H1 (cell line): ENCODE measurements at regions not wholly inside any gene's neighbourhood (a gene's known extent, or its start where the extent isn't known, plus 50 kb on each side); places are given as distances from the start of the nearest gene placed in this dataset.

Experiments
- CTCF ChIA-PET: fragments of 300-600 bp; sonication (Branson Sonifier 250); formaldehyde crosslinking; loops from one replicate; lab custom pipeline; 2021; ENCODE audit not compliant: partially characterized antibody; lab: Charles Lee
- POLR2A ChIA-PET: fragments of 300-600 bp; sonication (Branson Sonifier 250); formaldehyde crosslinking; loops from one replicate; lab custom pipeline; 2021; ENCODE audit warnings: inconsistent platforms; ENCODE audit not compliant: partially characterized antibody; lab: Charles Lee
- DNase-seq, 2 experiments: peaks; one replicate each; pipeline versions ENCODE4 v3.0.0 to v3.0.0-alpha.2; 2010 to 2022; ENCODE audit warnings: low spot score in 2 of 2, low read depth in 1 of 2, mixed read lengths in 1 of 2
- FAIRE-seq: peaks from 2 replicates; lab custom pipeline; 2011; peaks lifted over from hg19 to GRCh38; lab: Jason Lieb, UNC
- H2AFZ ChIP-seq: 2 replicates; pipeline ENCODE4 v1.8.1; 2012; ENCODE audit warnings: low read length, inconsistent platforms
- H2AK5ac ChIP-seq: 2 replicates; pipeline ENCODE4 v1.6.1; 2013; ENCODE audit warnings: low read depth, low read length
- H2BK120ac ChIP-seq: replicated peaks from 2 replicates; pipeline ENCODE3; 2013; ENCODE audit warnings: low read depth, low read length, inconsistent platforms
- H2BK12ac ChIP-seq: 2 replicates; pipeline ENCODE4 v1.6.1; 2013; ENCODE audit warnings: low read depth, low read length
- H2BK15ac ChIP-seq: 2 replicates; pipeline ENCODE4 v1.6.1; 2013; ENCODE audit warnings: low read length
- H2BK20ac ChIP-seq: 2 replicates; pipeline ENCODE4 v1.6.1; 2013; ENCODE audit warnings: low read length
- H2BK5ac ChIP-seq: 2 replicates; pipeline ENCODE4 v1.6.1; 2013; ENCODE audit warnings: low read depth, low read length
- H3K14ac ChIP-seq: 2 replicates; pipeline ENCODE4 v1.6.1; 2013; ENCODE audit warnings: inconsistent platforms; ENCODE audit not compliant: insufficient read length
- H3K18ac ChIP-seq: 2 replicates; pipeline ENCODE4 v1.6.1; 2013; ENCODE audit warnings: low read length; ENCODE audit errors: extremely low read depth
- H3K23ac ChIP-seq: 2 replicates; pipeline ENCODE4 v1.6.1; 2013; ENCODE audit warnings: inconsistent platforms; ENCODE audit not compliant: insufficient read length
- H3K23me2 ChIP-seq: 2 replicates; pipeline ENCODE4 v1.6.1; 2013; ENCODE audit warnings: low read depth, low read length
- H3K27ac ChIP-seq: 2 replicates; pipeline ENCODE4 v1.6.1; 2011; ENCODE audit warnings: low read depth, low read length, inconsistent platforms
- H3K27me3 ChIP-seq, 4 experiments: replicated peaks in 1 of 4; 1 replicate in 1 of 4; 2 replicates in 3 of 4; pipeline versions ENCODE4 v1.6.1 to v1.8.1; 2011 to 2013; ENCODE audit warnings: low read length in 3 of 4, mild to moderate bottlenecking in 3 of 4, inconsistent platforms in 2 of 4, mixed read lengths in 2 of 4, moderate library complexity in 1 of 4; ENCODE audit not compliant: control insufficient read depth in 3 of 4, insufficient read depth in 3 of 4; ENCODE audit errors: extremely low read depth in 1 of 4
- H3K36me3 ChIP-seq, 4 experiments: 2 replicates each; pipeline versions ENCODE4 v1.6.1 to v1.8.1; 2011 to 2013; ENCODE audit warnings: mild to moderate bottlenecking in 4 of 4, low read length in 3 of 4, moderate library complexity in 2 of 4, control low read depth in 1 of 4, inconsistent platforms in 1 of 4; ENCODE audit not compliant: insufficient read depth in 4 of 4, control insufficient read depth in 2 of 4
- H3K4ac ChIP-seq: replicated peaks from 2 replicates; pipeline ENCODE3; 2013; ENCODE audit warnings: low read length, low read depth, mixed read lengths, inconsistent platforms; ENCODE audit not compliant: insufficient read length
- H3K4me1 ChIP-seq, 4 experiments: replicated peaks in 1 of 4; 1 replicate in 1 of 4; 2 replicates in 3 of 4; pipeline versions ENCODE4 v1.6.1 to v1.8.1; 2011 to 2013; ENCODE audit warnings: low read length in 3 of 4, inconsistent platforms in 2 of 4, mixed read lengths in 1 of 4; ENCODE audit not compliant: insufficient read depth in 4 of 4, control insufficient read depth in 3 of 4
- H3K4me2 ChIP-seq, 2 experiments: 2 replicates each; pipeline versions ENCODE4 v1.6.1 to v1.8.1; 2011 to 2013; ENCODE audit warnings: low read depth in 2 of 2, low read length in 2 of 2, control low read depth in 1 of 2, inconsistent platforms in 1 of 2, mild to moderate bottlenecking in 1 of 2; ENCODE audit not compliant: insufficient read depth in 1 of 2
- H3K4me3 ChIP-seq, 4 experiments: fragments of 200-600, 300-600 bp in 1 of 4; sonication (generic), shearing (Covaris generic), sonication (Bioruptor Twin) in 1 of 4; 2 replicates each; pipeline versions ENCODE4 v1.5.1 to v1.8.1; 2011 to 2016; ENCODE audit warnings: low read length in 4 of 4, low read depth in 3 of 4, control low read depth in 2 of 4, inconsistent platforms in 2 of 4, mild to moderate bottlenecking in 2 of 4, mixed read lengths in 1 of 4, moderate library complexity in 1 of 4; ENCODE audit not compliant: insufficient read depth in 2 of 4; ENCODE audit errors: extremely low read depth in 1 of 4
- H3K56ac ChIP-seq: replicated peaks from 2 replicates; pipeline ENCODE3; 2013; ENCODE audit warnings: low read depth, mild to moderate bottlenecking, mixed read lengths, low read length, inconsistent platforms; ENCODE audit not compliant: insufficient read length
- H3K79me1 ChIP-seq: 2 replicates; pipeline ENCODE4 v1.6.1; 2013; ENCODE audit warnings: low read depth, low read length, control low read depth
- H3K79me2 ChIP-seq, 2 experiments: 2 replicates each; pipeline versions ENCODE4 v1.6.1 to v1.8.1; 2012 to 2013; ENCODE audit warnings: low read length in 2 of 2, mild to moderate bottlenecking in 2 of 2, inconsistent platforms in 1 of 2; ENCODE audit not compliant: insufficient read depth in 2 of 2, control insufficient read depth in 1 of 2
- H3K9ac ChIP-seq, 4 experiments: replicated peaks in 1 of 4; 1 replicate in 1 of 4; 2 replicates in 3 of 4; pipeline versions ENCODE4 v1.6.1 to v1.8.1; 2011 to 2013; ENCODE audit warnings: low read depth in 3 of 4, low read length in 3 of 4, control low read depth in 2 of 4, mild to moderate bottlenecking in 2 of 4, moderate library complexity in 2 of 4, inconsistent platforms in 1 of 4; ENCODE audit errors: extremely low read depth in 1 of 4
- H3K9me3 ChIP-seq, 2 experiments: 2 replicates each; pipeline versions ENCODE4 v1.6.1 to v1.8.1; 2012 to 2013; ENCODE audit warnings: mild to moderate bottlenecking in 2 of 2, moderate library complexity in 2 of 2, control low read depth in 1 of 2, inconsistent platforms in 1 of 2, low read depth in 1 of 2, low read length in 1 of 2, mixed read lengths in 1 of 2; ENCODE audit not compliant: insufficient read depth in 2 of 2
- H4K20me1 ChIP-seq, 2 experiments: replicated peaks in 1 of 2; 2 replicates each; pipeline versions ENCODE3 to v1.8.1; 2011 to 2013; ENCODE audit warnings: inconsistent platforms in 2 of 2, low read length in 2 of 2, mild to moderate bottlenecking in 1 of 2; ENCODE audit not compliant: insufficient read depth in 2 of 2, control insufficient read depth in 1 of 2
- H4K5ac ChIP-seq: 2 replicates; pipeline ENCODE4 v1.6.1; 2013; ENCODE audit warnings: low read length, low read depth, mixed read lengths, inconsistent platforms; ENCODE audit not compliant: insufficient read length
- H4K8ac ChIP-seq: 2 replicates; pipeline ENCODE4 v1.8.0; 2013; ENCODE audit warnings: mild to moderate bottlenecking, moderate library complexity, low read length, inconsistent platforms; ENCODE audit not compliant: insufficient read depth; ENCODE audit errors: extremely low read depth
- H4K91ac ChIP-seq: replicated peaks from 2 replicates; pipeline ENCODE3; 2013; ENCODE audit warnings: low read length, mixed read lengths, inconsistent platforms; ENCODE audit not compliant: insufficient read length
- BRCA1 ChIP-seq: IDR thresholded peaks from 2 replicates; pipeline ENCODE4 v1.6.1; 2012; ENCODE audit warnings: low read depth, low read length, improper control_type of control experiment
- RAD21 ChIP-seq, 2 experiments: IDR thresholded peaks in 1 of 2; conservative IDR thresholded peaks in 1 of 2; 2 replicates each; pipeline ENCODE4 v1.6.1; 2011; ENCODE audit warnings: low read depth in 2 of 2, low read length in 2 of 2, improper control_type of control experiment in 1 of 2, inconsistent platforms in 1 of 2, mild to moderate bottlenecking in 1 of 2, moderate library complexity in 1 of 2
- RNF2 ChIP-seq: fragments of 200-900, 300-1000 bp; sonication (generic); IDR thresholded peaks from 2 replicates; pipeline ENCODE4 v1.7.1; 2016; ENCODE audit warnings: borderline replicate concordance, low read depth, mild to moderate bottlenecking, antibody characterized with exemption, low read length; ENCODE audit not compliant: poor library complexity, severe bottlenecking; ENCODE audit errors: missing control alignments
- SIX5 ChIP-seq: IDR thresholded peaks from 2 replicates; pipeline ENCODE4 v1.6.1; 2011; ENCODE audit warnings: mild to moderate bottlenecking, low read depth, low read length
- WGBS, 2 experiments: shearing (Covaris generic) in 1 of 2; methylation state at CpG; one replicate each; pipeline versions ENCODE4 v1.1.6 to v1.1.7; 2013 to 2015; ENCODE audit warnings: low lambda C conversion rate in 2 of 2, mixed read lengths in 2 of 2, inconsistent platforms in 1 of 2, low coverage in 1 of 2, missing lambda C conversion rate in 1 of 2; ENCODE audit not compliant: insufficient replicate concordance in 2 of 2, insufficient coverage in 1 of 2, insufficient read length in 1 of 2; ENCODE audit errors: extremely low coverage in 1 of 2, missing lambda C conversion rate in 1 of 2; 5-methylcytosine and 5-hydroxymethylcytosine counted together
- TF ChIP-seq, protein P1 (sequence below), 3 experiments: IDR thresholded peaks; 1 replicate in 2 of 3; 2 replicates in 1 of 3; pipeline versions ENCODE4 v1.5.1 to v1.6.1; 2011; ENCODE audit warnings: low read length in 3 of 3, mild to moderate bottlenecking in 3 of 3, inconsistent platforms in 2 of 3, low read depth in 1 of 3, moderate library complexity in 1 of 3; ENCODE audit not compliant: insufficient read depth in 1 of 3; ENCODE audit errors: control extremely low read depth in 1 of 3

DNA sequence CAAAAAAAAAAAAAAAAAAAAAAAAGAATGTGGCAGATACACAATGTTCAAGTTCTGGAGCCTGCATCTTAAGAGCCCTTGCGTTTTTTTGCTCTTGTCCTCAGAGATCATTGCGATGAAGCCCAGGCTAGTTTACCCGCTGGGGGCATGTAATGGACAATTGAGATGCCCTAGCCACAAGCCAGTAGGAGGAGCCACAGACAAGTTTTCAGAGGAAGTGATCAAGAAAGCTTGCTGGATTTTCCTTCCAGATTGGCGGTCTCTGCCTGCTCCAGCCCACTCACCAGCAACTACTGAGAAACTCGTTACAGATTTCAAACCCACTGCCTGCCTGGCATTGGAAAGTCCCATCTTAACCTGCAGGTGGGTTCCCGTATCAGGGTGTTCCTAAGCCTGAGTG, 192.1 kb upstream of the EOMES start:
- TF ChIP-seq BRCA1 (no peak), RAD21 (IDR thresholded peaks at IDR 0.05 in 1 of 2, conservative IDR thresholded peaks at IDR 0.05 in 1 of 2; ENCODE audit: low read depth in 2 of 2, low read length in 2 of 2) (peak; percentile 79 to 85), RNF2 (no peak), SIX5 (no peak)
- TF ChIP-seq, protein P1, sequence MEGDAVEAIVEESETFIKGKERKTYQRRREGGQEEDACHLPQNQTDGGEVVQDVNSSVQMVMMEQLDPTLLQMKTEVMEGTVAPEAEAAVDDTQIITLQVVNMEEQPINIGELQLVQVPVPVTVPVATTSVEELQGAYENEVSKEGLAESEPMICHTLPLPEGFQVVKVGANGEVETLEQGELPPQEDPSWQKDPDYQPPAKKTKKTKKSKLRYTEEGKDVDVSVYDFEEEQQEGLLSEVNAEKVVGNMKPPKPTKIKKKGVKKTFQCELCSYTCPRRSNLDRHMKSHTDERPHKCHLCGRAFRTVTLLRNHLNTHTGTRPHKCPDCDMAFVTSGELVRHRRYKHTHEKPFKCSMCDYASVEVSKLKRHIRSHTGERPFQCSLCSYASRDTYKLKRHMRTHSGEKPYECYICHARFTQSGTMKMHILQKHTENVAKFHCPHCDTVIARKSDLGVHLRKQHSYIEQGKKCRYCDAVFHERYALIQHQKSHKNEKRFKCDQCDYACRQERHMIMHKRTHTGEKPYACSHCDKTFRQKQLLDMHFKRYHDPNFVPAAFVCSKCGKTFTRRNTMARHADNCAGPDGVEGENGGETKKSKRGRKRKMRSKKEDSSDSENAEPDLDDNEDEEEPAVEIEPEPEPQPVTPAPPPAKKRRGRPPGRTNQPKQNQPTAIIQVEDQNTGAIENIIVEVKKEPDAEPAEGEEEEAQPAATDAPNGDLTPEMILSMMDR (IDR thresholded peaks at IDR 0.05; ENCODE audit: control extremely low read depth in 1 of 3, insufficient read depth in 1 of 3, low read depth in 1 of 3, low read length in 3 of 3): peak; percentile 26 to 68 (median 67)
- ChIA-PET POLR2A (no interaction called here), CTCF (interaction anchor here (0.6 to 2.2 kb wide), 12 partner anchors 9 to 414 kb away, joined by 3 to 5 read pairs (median 3); no protein-coding TSS in a partner anchor)
- Histone ChIP-seq H3K4me2 (no peak overlapping the region), H3K27me3 (no peaks in the 10 kb centered on the region), H3K9ac (no peak overlapping the region), H3K27ac (no peak overlapping the region), H2BK20ac (no peak overlapping the region), H2BK12ac (no peak overlapping the region), H3K4me3 (no peak overlapping the region), H3K14ac (no peak overlapping the region), H4K20me1 (no peaks in the 10 kb centered on the region), H4K91ac (no peak overlapping the region), H3K4me1 (no peaks in the 10 kb centered on the region), H3K4ac (no peak overlapping the region), H2BK5ac (no peak overlapping the region), H2BK15ac (no peak overlapping the region), H2AFZ (no peak overlapping the region), H3K9me3 (no peaks in the 10 kb centered on the region), H3K18ac (no peak overlapping the region), H3K23me2 (peaks cover 3% of the 10 kb centered on the region; the same call in 1 of the 2 replicates), H3K79me2 (no peaks in the 10 kb centered on the region), H3K36me3 (no peaks in the 10 kb centered on the region), H2BK120ac (no peak overlapping the region), H4K8ac (no peak overlapping the region), H3K23ac (no peak overlapping the region), H3K56ac (no peak overlapping the region), H2AK5ac (no peak overlapping the region), H4K5ac (no peak overlapping the region), H3K79me1 (no peaks in the 10 kb centered on the region)
- 81% methylated on average over 6 of the region's 6 CpGs; no CpG with 5 or more reads in 1 of the 2 experiments for WGBS, 2 experiments
- FAIRE-seq (peak; percentile 57), DNase-seq (peak in 1 of 2 experiments; percentile 53)
